ENCODE measurements at regions not wholly inside any gene's neighbourhood (a gene's known extent, or its start where the extent isn't known, plus 50 kb on each side); places are given as distances from the start of the nearest gene placed in this dataset.

- H3K36me3 ChIP-seq (replicated peaks): no peaks in the 10 kb centered on the region
- no peak overlapping the region for H3K4me3 ChIP-seq
- no peak for DNase-seq (ENCODE audit: low spot score in 2 of 2)
- in situ Hi-C loops (cut with MboI; ENCODE audit: low sequenced_read_pairs): no loop called here
- no peaks in the 10 kb centered on the region for H3K9me3 ChIP-seq
- no peaks in the 10 kb centered on the region for H3K27me3 ChIP-seq (ENCODE audit: low read depth)
- no peaks in the 10 kb centered on the region for H3K4me1 ChIP-seq
Measured at GRCh38 chr20:24366336-24367004, 103.0 kb upstream of the SYNDIG1 start.

- Histone ChIP-seq H3K4me3 (no peak overlapping the region), H3K27me3 (ENCODE audit: low read depth) (no peaks in the 10 kb centered on the region), H3K36me3 (replicated peaks) (no peaks in the 10 kb centered on the region), H3K9me3 (no peaks in the 10 kb centered on the region), H3K4me1 (no peaks in the 10 kb centered on the region)
- DNase-seq (ENCODE audit: low spot score in 2 of 2): no peak
- in situ Hi-C loops (cut with MboI; ENCODE audit: low sequenced_read_pairs): no loop called here
Measured at GRCh38 chr20:24365670-24366069, 103.8 kb upstream of the SYNDIG1 start.

DNA sequence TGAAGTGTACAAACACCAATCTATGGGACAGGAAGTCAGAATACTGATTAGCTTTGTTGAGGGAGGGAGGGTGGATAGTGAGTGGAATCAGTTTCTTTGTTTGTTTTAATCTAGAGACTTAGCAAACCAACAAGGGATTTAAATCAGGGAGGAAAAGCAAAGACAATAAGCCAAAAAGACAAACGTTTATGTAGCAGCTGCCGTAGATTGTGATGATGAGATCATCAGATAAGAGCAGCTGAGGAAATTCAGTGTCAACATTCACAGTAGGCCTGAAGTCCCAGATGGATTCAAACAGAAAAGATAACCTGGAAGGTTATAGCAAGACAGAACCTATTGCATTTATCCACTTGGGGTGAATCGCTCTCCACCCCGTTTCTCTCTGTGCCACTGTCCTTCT is 104.9 kb upstream of the SYNDIG1 start:
- no peaks in the 10 kb centered on the region for H3K4me1 ChIP-seq
- H3K4me3 ChIP-seq: no peak overlapping the region
- H3K27me3 ChIP-seq (ENCODE audit: low read depth): no peaks in the 10 kb centered on the region
- no peaks in the 10 kb centered on the region for H3K9me3 ChIP-seq
- DNase-seq (ENCODE audit: low spot score in 2 of 2): no peak
- in situ Hi-C loops (cut with MboI; ENCODE audit: low sequenced_read_pairs): no loop called here
- H3K36me3 ChIP-seq (replicated peaks): no peaks in the 10 kb centered on the region

DNA sequence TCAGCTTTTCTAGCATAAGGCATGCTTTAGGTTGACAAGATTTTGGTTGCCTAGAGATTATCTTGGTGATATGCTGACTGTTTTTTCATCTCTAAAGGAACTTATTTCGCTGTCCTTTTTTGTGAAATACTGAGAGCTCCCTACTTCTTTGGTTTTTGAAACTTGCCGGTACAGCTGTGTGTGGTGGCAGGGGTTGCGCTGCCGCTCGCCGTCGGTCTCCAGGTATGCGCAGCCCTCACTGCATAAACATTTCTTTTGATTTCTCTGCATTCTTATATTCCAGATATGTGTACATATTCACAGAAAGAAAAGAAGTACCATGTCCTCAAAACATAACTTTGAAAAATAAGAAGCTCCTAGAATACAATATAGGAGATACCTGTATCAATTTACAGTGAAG is 106.4 kb upstream of the SYNDIG1 start:
- no peaks in the 10 kb centered on the region for H3K36me3 ChIP-seq (replicated peaks)

GRCh38 chr20:24362080-24362479 is 107.3 kb upstream of the SYNDIG1 start:
- in situ Hi-C loops (cut with MboI; ENCODE audit: low sequenced_read_pairs): no loop called here
- Histone ChIP-seq H3K36me3 (replicated peaks) (no peaks in the 10 kb centered on the region), H3K9me3 (no peaks in the 10 kb centered on the region), H3K4me1 (no peaks in the 10 kb centered on the region), H3K4me3 (no peak overlapping the region), H3K27me3 (ENCODE audit: low read depth) (no peaks in the 10 kb centered on the region)
- DNase-seq (ENCODE audit: low spot score in 2 of 2): no peak

More for the DNA sequence above, 106.4 kb upstream of the SYNDIG1 start:
- H3K4me1 ChIP-seq: no peaks in the 10 kb centered on the region
- no peaks in the 10 kb centered on the region for H3K27me3 ChIP-seq (ENCODE audit: low read depth)
- no peak for DNase-seq (ENCODE audit: low spot score in 2 of 2)
- no peak overlapping the region for H3K4me3 ChIP-seq
- H3K9me3 ChIP-seq: no peaks in the 10 kb centered on the region
- in situ Hi-C loops (cut with MboI; ENCODE audit: low sequenced_read_pairs): no loop called here

DNA sequence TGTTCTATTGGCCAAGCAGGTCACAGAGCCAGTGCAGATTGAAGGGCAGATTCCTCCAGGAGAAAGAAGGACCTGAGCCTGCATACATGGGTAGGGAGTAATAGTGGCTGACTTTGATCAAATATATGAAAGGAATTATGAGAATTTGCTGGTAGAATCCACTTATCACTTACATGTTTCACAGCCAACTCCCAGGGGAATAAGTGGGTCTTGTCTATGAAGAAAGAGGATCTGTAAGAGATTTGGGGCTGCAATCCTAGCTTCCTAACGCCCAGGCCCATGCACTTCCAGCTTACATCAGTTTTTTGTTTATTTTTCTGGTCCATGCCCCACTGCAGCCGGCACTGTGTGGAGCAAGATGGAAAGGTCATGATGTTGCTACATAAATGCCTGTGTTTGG is 107.9 kb upstream of the SYNDIG1 start:
- Histone ChIP-seq H3K4me1 (no peaks in the 10 kb centered on the region), H3K36me3 (replicated peaks) (no peaks in the 10 kb centered on the region), H3K4me3 (no peak overlapping the region), H3K9me3 (no peaks in the 10 kb centered on the region), H3K27me3 (ENCODE audit: low read depth) (no peaks in the 10 kb centered on the region)
- no peak for DNase-seq (ENCODE audit: low spot score in 2 of 2)
- in situ Hi-C loops (cut with MboI; ENCODE audit: low sequenced_read_pairs): no loop called here

DNA sequence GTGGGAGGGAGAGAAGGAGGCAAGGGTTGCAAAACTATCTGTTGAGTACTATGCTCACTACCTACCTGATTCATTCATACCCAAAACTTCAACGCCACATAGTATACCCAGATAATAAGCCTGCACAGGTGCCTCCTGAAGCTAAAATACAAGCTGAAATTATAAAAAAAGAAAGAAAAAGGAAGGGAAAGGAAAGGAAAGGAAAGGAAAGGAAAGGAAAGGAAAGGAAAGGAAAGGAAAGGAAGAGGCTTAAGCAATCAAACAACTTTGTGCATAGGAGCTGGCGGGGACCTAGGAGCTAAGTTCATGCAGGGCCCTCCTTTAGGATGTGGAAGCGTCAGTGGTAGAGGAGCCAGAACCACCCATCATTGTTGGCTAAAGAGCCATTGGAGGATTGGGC is 108.9 kb upstream of the SYNDIG1 start:
- no peak for DNase-seq (ENCODE audit: low spot score in 2 of 2)
- Histone ChIP-seq H3K36me3 (replicated peaks) (no peaks in the 10 kb centered on the region), H3K9me3 (no peaks in the 10 kb centered on the region), H3K4me1 (no peaks in the 10 kb centered on the region), H3K27me3 (ENCODE audit: low read depth) (no peaks in the 10 kb centered on the region), H3K4me3 (no peak overlapping the region)
- in situ Hi-C loops (cut with MboI; ENCODE audit: low sequenced_read_pairs): no loop called here

- in situ Hi-C loops (cut with MboI; ENCODE audit: low sequenced_read_pairs): no loop called here
- DNase-seq (ENCODE audit: low spot score in 2 of 2): no peak
- Histone ChIP-seq H3K4me3 (no peak overlapping the region), H3K4me1 (no peaks in the 10 kb centered on the region), H3K9me3 (no peaks in the 10 kb centered on the region), H3K27me3 (ENCODE audit: low read depth) (no peaks in the 10 kb centered on the region), H3K36me3 (replicated peaks) (no peaks in the 10 kb centered on the region)
Measured at GRCh38 chr20:24359321-24360027, 110.0 kb upstream of the SYNDIG1 start.

GRCh38 chr20:24357931-24358330 is 111.5 kb upstream of the SYNDIG1 start:
- no peaks in the 10 kb centered on the region for H3K27me3 ChIP-seq (ENCODE audit: low read depth)
- in situ Hi-C loops (cut with MboI; ENCODE audit: low sequenced_read_pairs): no loop called here
- no peak for DNase-seq (ENCODE audit: low spot score in 2 of 2)
- H3K9me3 ChIP-seq: no peaks in the 10 kb centered on the region
- no peak overlapping the region for H3K4me3 ChIP-seq
- no peaks in the 10 kb centered on the region for H3K36me3 ChIP-seq (replicated peaks)
- no peaks in the 10 kb centered on the region for H3K4me1 ChIP-seq

GRCh38 chr20:24357177-24357576 is 112.3 kb upstream of the SYNDIG1 start:
- H3K9me3 ChIP-seq: no peaks in the 10 kb centered on the region
- no peak overlapping the region for H3K4me3 ChIP-seq
- H3K36me3 ChIP-seq (replicated peaks): no peaks in the 10 kb centered on the region
- no peak for DNase-seq (ENCODE audit: low spot score in 2 of 2)
- no peaks in the 10 kb centered on the region for H3K4me1 ChIP-seq
- H3K27me3 ChIP-seq (ENCODE audit: low read depth): no peaks in the 10 kb centered on the region
- in situ Hi-C loops (cut with MboI; ENCODE audit: low sequenced_read_pairs): no loop called here

GRCh38 chr20:24353135-24353690 is 116.2 kb upstream of the SYNDIG1 start:
- in situ Hi-C loops (cut with MboI; ENCODE audit: low sequenced_read_pairs): no loop called here

GRCh38 chr20:24350923-24351368 is 118.5 kb upstream of the SYNDIG1 start:
- no peaks in the 10 kb centered on the region for H3K4me1 ChIP-seq
- DNase-seq (ENCODE audit: low spot score in 2 of 2): no peak
- in situ Hi-C loops (cut with MboI; ENCODE audit: low sequenced_read_pairs): no loop called here
- no peaks in the 10 kb centered on the region for H3K27me3 ChIP-seq (ENCODE audit: low read depth)
- H3K9me3 ChIP-seq: no peaks in the 10 kb centered on the region
- H3K4me3 ChIP-seq: no peak overlapping the region
- H3K36me3 ChIP-seq (replicated peaks): no peaks in the 10 kb centered on the region

More at GRCh38 chr20:24353135-24353690, 116.2 kb upstream of the SYNDIG1 start:
- Histone ChIP-seq H3K4me3 (no peak overlapping the region), H3K27me3 (ENCODE audit: low read depth) (no peaks in the 10 kb centered on the region), H3K4me1 (no peaks in the 10 kb centered on the region), H3K9me3 (no peaks in the 10 kb centered on the region), H3K36me3 (replicated peaks) (no peaks in the 10 kb centered on the region)
- DNase-seq (ENCODE audit: low spot score in 2 of 2): no peak

DNA sequence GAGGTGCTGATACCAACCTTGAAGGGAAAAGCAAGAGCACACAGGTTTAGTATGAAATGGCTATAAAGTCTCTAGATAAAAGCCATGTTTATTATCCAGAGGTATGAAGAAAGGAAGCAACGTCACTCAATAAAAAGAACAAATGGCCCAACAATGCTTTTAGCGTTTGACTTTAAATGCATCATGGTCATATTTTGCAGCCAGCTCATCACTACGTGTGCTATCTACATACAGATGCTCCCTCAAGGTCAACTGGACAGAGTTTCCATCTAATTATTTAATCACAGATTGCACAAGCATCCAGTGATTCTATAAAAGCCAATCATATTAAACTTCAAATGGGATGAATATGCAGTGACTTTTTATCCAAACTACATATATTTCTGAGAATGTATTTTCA is 127.6 kb upstream of the SYNDIG1 start:
- Histone ChIP-seq H3K4me1 (no peaks in the 10 kb centered on the region), H3K27me3 (ENCODE audit: low read depth) (no peaks in the 10 kb centered on the region), H3K4me3 (no peak overlapping the region), H3K9me3 (no peaks in the 10 kb centered on the region), H3K36me3 (replicated peaks) (no peaks in the 10 kb centered on the region)
- in situ Hi-C loops (cut with MboI; ENCODE audit: low sequenced_read_pairs): no loop called here
- no peak for DNase-seq (ENCODE audit: low spot score in 2 of 2)

GRCh38 chr20:24340933-24341332 is 128.5 kb upstream of the SYNDIG1 start:
- Histone ChIP-seq H3K4me3 (no peak overlapping the region), H3K9me3 (no peaks in the 10 kb centered on the region), H3K36me3 (replicated peaks) (no peaks in the 10 kb centered on the region), H3K4me1 (no peaks in the 10 kb centered on the region), H3K27me3 (ENCODE audit: low read depth) (no peaks in the 10 kb centered on the region)
- DNase-seq (ENCODE audit: low spot score in 2 of 2): no peak
- in situ Hi-C loops (cut with MboI; ENCODE audit: low sequenced_read_pairs): no loop called here
